Mucosa of descending colon (tissue), 3 donors: ENCODE measurements at regions not wholly inside any gene's neighbourhood (a gene's known extent, or its start where the extent isn't known, plus 50 kb on each side); places are given as distances from the start of the nearest gene placed in this dataset.

Experiments used
- ATAC-seq: fragments of 200-7000 bp; cut with Tn5 transposase; one replicate; pipeline ENCODE4 v1.9.1; 2020; ENCODE audit warnings: mild to moderate bottlenecking, moderate library complexity
- DNase-seq, 3 donors: peaks; one replicate each; pipeline ENCODE4 v3.0.0-alpha.2; 2020
- H3K36me3 ChIP-seq: fragments of 200-600 bp; one replicate; pipeline ENCODE4 v1.8.0; 2021; ENCODE audit warnings: low read depth, mild to moderate bottlenecking
- H3K4me1 ChIP-seq: fragments of 200-600 bp; one replicate; pipeline ENCODE4 v1.8.0; 2021; ENCODE audit warnings: low read depth, mild to moderate bottlenecking
- H3K4me3 ChIP-seq: fragments of 200-600 bp; one replicate; pipeline ENCODE4 v1.8.0; 2021; ENCODE audit warnings: mild to moderate bottlenecking
- H3K9me3 ChIP-seq: fragments of 200-600 bp; one replicate; pipeline ENCODE4 v1.8.0; 2021; ENCODE audit warnings: mild to moderate bottlenecking
- intact Hi-C, 2 donors: fragments of 100-400 bp; cut with DNase I in 1 of 2; cut with micrococcal nuclease in 1 of 2; formaldehyde crosslinking; loops; one replicate each; pipeline versions ENCODE4 v1.11.0 to v1.11.1; 2022; cut with DNase I, micrococcal nuclease
- TF ChIP-seq, protein P1 (sequence below): fragments of 200-600 bp; IDR thresholded peaks from one replicate; pipeline ENCODE4 v1.8.0; 2022; ENCODE audit warnings: antibody characterized with exemption, mild to moderate bottlenecking
- donor health status: DM: no; HTN: no; CAD: no; lungs with moderate emphysema.
- donor health status: DM: no; HTN: no; CAD: no.
- donor health status: DM: no; HTN: yes; CAD: no.

DNA sequence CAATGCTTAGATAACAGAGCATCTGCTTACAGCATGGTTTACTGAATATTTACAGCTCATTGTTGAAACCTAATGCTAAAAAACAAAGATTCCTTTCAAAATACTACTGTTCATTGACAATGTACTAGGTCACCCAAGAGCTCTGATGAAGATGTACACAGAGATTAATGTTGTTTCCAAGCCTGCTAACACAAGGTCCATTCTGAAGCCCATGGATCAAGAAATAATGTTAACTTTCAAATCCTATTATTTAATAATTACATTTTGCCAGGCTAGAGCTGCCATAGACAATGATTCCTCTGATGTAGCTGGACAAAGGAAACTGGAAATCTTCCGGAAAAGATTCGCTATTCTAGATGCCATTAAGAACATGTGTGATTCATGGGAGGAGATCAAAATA lies 355.6 kb downstream of the TENT5A start:
- Histone ChIP-seq H3K36me3 (no peaks in the 10 kb centered on the region), H3K9me3 (peaks cover 5% of the 10 kb centered on the region), H3K4me1 (no peaks in the 10 kb centered on the region), H3K4me3 (no peak overlapping the region)
- intact Hi-C loops = no loop called here
- ATAC-seq (no peak), DNase-seq (no peak)
- TF ChIP-seq, protein P1, sequence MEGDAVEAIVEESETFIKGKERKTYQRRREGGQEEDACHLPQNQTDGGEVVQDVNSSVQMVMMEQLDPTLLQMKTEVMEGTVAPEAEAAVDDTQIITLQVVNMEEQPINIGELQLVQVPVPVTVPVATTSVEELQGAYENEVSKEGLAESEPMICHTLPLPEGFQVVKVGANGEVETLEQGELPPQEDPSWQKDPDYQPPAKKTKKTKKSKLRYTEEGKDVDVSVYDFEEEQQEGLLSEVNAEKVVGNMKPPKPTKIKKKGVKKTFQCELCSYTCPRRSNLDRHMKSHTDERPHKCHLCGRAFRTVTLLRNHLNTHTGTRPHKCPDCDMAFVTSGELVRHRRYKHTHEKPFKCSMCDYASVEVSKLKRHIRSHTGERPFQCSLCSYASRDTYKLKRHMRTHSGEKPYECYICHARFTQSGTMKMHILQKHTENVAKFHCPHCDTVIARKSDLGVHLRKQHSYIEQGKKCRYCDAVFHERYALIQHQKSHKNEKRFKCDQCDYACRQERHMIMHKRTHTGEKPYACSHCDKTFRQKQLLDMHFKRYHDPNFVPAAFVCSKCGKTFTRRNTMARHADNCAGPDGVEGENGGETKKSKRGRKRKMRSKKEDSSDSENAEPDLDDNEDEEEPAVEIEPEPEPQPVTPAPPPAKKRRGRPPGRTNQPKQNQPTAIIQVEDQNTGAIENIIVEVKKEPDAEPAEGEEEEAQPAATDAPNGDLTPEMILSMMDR = no peak

DNA sequence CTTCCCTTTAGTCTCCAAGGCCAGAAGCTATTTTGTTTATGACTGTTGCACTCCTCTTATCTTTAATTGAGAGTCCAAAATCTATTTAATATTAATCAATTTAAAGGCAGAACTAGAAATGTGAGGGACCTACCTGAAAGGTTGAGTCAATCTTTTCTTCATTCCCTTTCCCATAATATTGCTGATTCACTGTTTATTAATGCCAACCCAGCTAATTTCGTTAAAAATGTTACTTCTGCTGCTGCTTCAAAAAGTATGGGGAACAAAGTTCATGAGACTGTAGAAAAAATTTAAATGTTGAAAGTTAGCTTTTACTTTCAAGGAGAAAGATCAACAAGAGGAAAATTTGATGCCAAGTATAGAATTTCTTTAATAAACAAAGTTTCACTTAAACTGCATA lies 365.3 kb downstream of the TENT5A start:
- intact Hi-C loops = no loop called here
- DNase-seq (no peak), ATAC-seq (no peak)
- Histone ChIP-seq H3K36me3 (no peaks in the 10 kb centered on the region), H3K9me3 (peaks cover 3% of the 10 kb centered on the region), H3K4me3 (no peak overlapping the region), H3K4me1 (no peaks in the 10 kb centered on the region)
- TF ChIP-seq, protein P1 = no peak

DNA sequence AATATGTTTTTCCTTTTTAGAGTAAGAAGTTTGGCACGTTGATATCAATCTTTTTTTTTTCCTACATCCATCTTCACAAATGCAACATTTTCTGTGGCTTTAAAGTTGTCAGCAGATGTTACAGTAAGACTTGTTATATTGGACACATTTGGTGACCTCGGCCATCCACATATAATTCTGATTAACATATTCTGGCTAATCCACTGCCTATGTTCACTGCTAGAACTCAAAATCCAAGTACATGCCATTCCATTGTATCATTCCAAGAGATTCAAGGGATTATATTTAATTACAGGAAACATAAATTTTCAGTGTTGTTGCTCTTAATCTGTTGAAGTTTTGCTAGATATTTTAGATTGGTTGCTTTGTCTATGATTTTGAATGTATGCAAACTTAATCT lies 367.6 kb downstream of the TENT5A start:
- Histone ChIP-seq H3K4me1 (no peaks in the 10 kb centered on the region), H3K4me3 (no peak overlapping the region), H3K9me3 (no peaks in the 10 kb centered on the region), H3K36me3 (no peaks in the 10 kb centered on the region)
- TF ChIP-seq, protein P1 = no peak
- intact Hi-C loops = no loop called here
- ATAC-seq = no peak
- DNase-seq = no peak

- no peak for ATAC-seq
- Histone ChIP-seq H3K4me3 (no peak overlapping the region), H3K9me3 (no peaks in the 10 kb centered on the region), H3K4me1 (no peaks in the 10 kb centered on the region), H3K36me3 (no peaks in the 10 kb centered on the region)
- DNase-seq = no peak
- intact Hi-C loops = no loop called here
- TF ChIP-seq, protein P1 = no peak
These were observed 369.0 kb downstream of the TENT5A start for GRCh38 chr6:81383472-81383871.

- Histone ChIP-seq H3K9me3 (no peaks in the 10 kb centered on the region), H3K4me3 (no peak overlapping the region), H3K36me3 (no peaks in the 10 kb centered on the region), H3K4me1 (no peaks in the 10 kb centered on the region)
- DNase-seq (no peak), ATAC-seq (no peak)
- TF ChIP-seq, protein P1 = no peak
- intact Hi-C loops = no loop called here
These were observed 369.6 kb downstream of the TENT5A start for GRCh38 chr6:81382852-81383251.

DNA sequence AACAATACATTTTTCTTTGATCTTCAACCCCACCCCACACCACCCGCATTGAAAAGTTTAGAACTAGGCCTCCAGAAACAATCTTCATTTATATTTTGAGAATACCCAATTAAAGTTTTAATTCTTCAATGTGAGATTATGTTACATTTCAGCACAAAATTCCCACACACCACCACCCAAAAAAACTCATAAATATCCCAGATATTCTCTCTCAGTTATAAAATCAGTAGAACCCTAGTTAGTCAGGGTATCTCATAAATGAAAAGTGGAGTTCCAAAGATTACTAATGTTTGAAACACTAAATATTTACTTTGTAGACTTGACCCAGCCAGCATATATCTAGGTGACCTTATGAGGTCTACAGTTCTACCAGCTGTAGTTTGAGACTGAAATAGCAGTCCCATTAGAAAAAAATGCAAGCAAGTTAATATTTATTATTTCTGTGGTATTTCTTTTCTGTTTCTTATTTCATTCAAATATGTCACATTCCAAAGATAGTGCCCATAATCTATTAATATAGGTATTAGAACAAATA lies 371.0 kb downstream of the TENT5A start:
- intact Hi-C loops = no loop called here

More for the DNA sequence above, 371.0 kb downstream of the TENT5A start:
- Histone ChIP-seq H3K4me1 (no peaks in the 10 kb centered on the region), H3K4me3 (no peak overlapping the region), H3K9me3 (no peaks in the 10 kb centered on the region), H3K36me3 (no peaks in the 10 kb centered on the region)
- DNase-seq = no peak
- ATAC-seq = no peak
- TF ChIP-seq, protein P1 = no peak
